ENCODE measurements at regions not wholly inside any gene's neighbourhood (a gene's known extent, or its start where the extent isn't known, plus 50 kb on each side); places are given as distances from the start of the nearest gene placed in this dataset.

DNA sequence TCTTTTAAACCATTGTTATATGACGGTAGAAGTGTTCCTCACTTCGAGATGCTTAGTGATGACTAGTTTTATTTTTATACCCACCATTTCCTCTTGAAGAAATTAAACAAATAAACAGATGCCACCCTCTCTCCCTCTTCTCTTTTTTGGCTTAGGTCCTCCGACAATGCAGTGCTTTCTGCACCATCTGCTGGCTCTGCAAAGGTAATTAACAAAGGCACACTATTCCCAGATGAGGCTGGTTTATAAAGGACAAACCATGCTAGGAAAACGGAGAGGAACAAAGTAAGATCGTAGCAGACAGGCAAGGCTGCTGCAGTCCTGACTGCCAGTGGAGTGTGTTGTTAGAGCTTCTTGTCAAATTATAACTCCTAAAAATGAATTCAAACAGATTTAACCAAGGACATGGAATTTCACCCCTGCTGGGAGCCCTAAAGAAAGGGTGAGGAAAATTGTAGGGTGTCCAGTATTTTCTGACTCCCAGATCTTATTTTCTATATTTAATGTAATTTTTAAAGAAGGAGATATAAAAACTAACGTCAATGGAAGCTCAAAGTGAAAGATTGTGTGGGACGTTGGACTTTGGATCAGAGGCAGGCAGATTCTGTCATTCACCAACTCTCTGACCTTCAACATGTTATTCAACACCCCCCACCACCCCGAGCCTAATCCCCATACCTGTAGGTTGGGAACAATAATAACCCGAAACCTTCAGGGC, 142.1 kb downstream of the CPEB2 start:
- H3K9me3 Mint-ChIP-seq: no peaks in the 10 kb centered on the region
- H3K27ac Mint-ChIP-seq: no peak overlapping the region
- H3K4me1 Mint-ChIP-seq (ENCODE audit: low read depth): peaks cover 20% of the 10 kb centered on the region
- H3K27me3 Mint-ChIP-seq (ENCODE audit: insufficient read depth): peaks cover 5% of the 10 kb centered on the region
- TF ChIP-seq, protein P1, sequence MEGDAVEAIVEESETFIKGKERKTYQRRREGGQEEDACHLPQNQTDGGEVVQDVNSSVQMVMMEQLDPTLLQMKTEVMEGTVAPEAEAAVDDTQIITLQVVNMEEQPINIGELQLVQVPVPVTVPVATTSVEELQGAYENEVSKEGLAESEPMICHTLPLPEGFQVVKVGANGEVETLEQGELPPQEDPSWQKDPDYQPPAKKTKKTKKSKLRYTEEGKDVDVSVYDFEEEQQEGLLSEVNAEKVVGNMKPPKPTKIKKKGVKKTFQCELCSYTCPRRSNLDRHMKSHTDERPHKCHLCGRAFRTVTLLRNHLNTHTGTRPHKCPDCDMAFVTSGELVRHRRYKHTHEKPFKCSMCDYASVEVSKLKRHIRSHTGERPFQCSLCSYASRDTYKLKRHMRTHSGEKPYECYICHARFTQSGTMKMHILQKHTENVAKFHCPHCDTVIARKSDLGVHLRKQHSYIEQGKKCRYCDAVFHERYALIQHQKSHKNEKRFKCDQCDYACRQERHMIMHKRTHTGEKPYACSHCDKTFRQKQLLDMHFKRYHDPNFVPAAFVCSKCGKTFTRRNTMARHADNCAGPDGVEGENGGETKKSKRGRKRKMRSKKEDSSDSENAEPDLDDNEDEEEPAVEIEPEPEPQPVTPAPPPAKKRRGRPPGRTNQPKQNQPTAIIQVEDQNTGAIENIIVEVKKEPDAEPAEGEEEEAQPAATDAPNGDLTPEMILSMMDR (IDR thresholded peaks at IDR 0.05): 0 out of 2 replicates have a peak, but pooled peaks have one; percentile 14
- DNase-seq: no peak
- no peaks in the 10 kb centered on the region for H3K36me3 Mint-ChIP-seq (ENCODE audit: low read depth)
- peak overlapping the region; percentile 13; the same call in 1 of the 2 replicates for H3K4me3 Mint-ChIP-seq

DNA sequence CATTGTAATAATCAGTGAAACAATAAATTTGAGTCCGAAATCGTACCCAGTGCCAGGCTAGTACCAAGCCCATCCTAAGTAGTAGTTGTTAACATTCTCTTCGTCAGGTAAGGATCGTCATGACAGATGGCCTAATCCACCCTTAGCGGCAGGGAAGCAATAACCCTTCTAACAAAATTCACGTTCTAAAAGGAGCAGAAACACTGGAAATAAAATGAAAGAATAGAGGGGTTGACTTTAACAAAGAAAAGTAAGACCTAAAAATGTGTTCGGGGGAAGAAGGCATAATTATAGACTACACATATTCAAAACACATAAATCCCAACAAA, 142.7 kb downstream of the CPEB2 start:
- H3K27ac Mint-ChIP-seq: no peak overlapping the region

DNA sequence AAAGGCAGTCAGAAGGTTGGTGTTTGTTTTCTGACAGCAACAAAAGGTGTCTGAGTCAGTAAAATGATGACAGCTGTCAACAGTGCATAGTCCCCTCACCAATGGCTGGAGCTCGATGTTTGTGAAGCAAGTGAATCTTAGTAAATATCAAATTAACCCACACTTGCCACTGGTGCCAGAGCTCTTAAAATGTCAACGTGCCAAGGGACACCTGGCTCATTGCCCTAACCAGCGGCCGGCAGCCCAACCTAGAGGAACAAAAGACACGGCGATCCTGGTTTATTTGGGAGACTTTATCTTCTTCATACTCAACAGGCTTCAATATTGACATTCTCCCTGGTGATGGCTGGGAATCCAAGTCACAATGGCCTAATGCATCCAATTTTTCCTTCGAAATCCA, 143.4 kb downstream of the CPEB2 start:
- H3K4me3 Mint-ChIP-seq: no peak overlapping the region
- H3K27ac Mint-ChIP-seq: no peak overlapping the region
- TF ChIP-seq, protein P1 (IDR thresholded peaks at IDR 0.05): no peak
- H3K27me3 Mint-ChIP-seq (ENCODE audit: insufficient read depth): peaks cover 5% of the 10 kb centered on the region
- H3K36me3 Mint-ChIP-seq (ENCODE audit: low read depth): no peaks in the 10 kb centered on the region
- DNase-seq: no peak
- peaks cover 33% of the 10 kb centered on the region for H3K4me1 Mint-ChIP-seq (ENCODE audit: low read depth)
- H3K9me3 Mint-ChIP-seq: no peaks in the 10 kb centered on the region

More for the DNA sequence above, 142.7 kb downstream of the CPEB2 start:
- Mint-ChIP-seq H3K36me3 (ENCODE audit: low read depth) (no peaks in the 10 kb centered on the region), H3K4me3 (no peak overlapping the region; the same call in 1 of the 2 replicates), H3K27me3 (ENCODE audit: insufficient read depth) (peaks cover 5% of the 10 kb centered on the region), H3K9me3 (no peaks in the 10 kb centered on the region), H3K4me1 (ENCODE audit: low read depth) (peaks cover 26% of the 10 kb centered on the region)
- no peak for DNase-seq
- TF ChIP-seq, protein P1 (IDR thresholded peaks at IDR 0.05): no peak

DNA sequence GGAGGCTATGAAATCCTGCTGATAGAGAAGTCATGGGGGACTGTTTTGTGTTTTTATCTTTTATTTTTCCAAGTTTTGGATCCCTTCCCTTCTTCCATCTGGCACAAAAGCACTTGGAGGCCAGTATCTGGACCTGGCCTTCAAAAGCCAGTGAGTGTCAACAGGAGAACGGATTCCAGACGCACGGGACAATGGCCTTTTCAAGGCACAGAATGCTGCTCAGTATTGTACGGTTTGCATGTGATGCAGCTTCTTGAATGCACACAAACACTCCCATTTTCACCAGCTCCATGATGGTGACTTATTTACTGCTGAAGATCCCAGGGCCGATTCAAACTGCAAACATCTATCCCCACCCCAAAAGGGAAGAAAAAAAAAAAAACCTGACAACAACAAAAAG, 145.4 kb downstream of the CPEB2 start:
- DNase-seq: no peak
- Mint-ChIP-seq H3K9me3 (no peaks in the 10 kb centered on the region), H3K4me3 (no peak overlapping the region), H3K27me3 (ENCODE audit: insufficient read depth) (peaks cover 3% of the 10 kb centered on the region), H3K27ac (no peak overlapping the region), H3K4me1 (ENCODE audit: low read depth) (peaks cover 37% of the 10 kb centered on the region), H3K36me3 (ENCODE audit: low read depth) (no peaks in the 10 kb centered on the region)
- TF ChIP-seq, protein P1 (IDR thresholded peaks at IDR 0.05): no peak

- no peak for DNase-seq
- no peak overlapping the region for H3K4me3 Mint-ChIP-seq
- H3K4me1 Mint-ChIP-seq (ENCODE audit: low read depth): peaks cover 37% of the 10 kb centered on the region
- H3K27ac Mint-ChIP-seq: no peak overlapping the region
- H3K9me3 Mint-ChIP-seq: no peaks in the 10 kb centered on the region
- TF ChIP-seq, protein P1 (IDR thresholded peaks at IDR 0.05): no peak
- no peaks in the 10 kb centered on the region for H3K36me3 Mint-ChIP-seq (ENCODE audit: low read depth)
- H3K27me3 Mint-ChIP-seq (ENCODE audit: insufficient read depth): peaks cover 3% of the 10 kb centered on the region
These were observed 145.9 kb downstream of the CPEB2 start for GRCh38 chr4:15148199-15148598.

Measured in HFFc6 (cell line).